ENCODE measurements at regions not wholly inside any gene's neighbourhood (a gene's known extent, or its start where the extent isn't known, plus 50 kb on each side); places are given as distances from the start of the nearest gene placed in this dataset.

DNA sequence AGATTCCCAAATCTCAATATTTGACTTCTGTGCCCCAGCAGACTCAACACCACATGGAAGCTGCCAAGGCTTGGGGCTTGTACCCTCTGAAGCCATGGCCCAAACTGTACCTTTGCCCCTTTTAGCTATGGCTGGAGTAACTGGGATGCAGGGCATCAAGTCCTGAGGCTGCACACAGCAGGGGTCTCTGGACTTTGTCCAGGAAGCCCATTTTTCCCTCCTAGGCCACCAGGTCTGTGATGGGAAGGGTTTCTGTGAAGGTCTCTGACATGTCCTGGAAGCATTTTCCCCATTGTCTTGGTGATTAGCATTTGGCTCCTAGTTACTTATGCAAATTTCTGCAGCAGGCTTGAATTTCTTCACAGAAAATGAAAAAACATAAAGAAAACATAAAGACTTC is 762.3 kb downstream of the GALC start:
- no peaks in the 10 kb centered on the region for H3K36me3 ChIP-seq (ENCODE audit: control insufficient read depth, insufficient read depth, low read length)
- H3K4me3 ChIP-seq (ENCODE audit: low read depth, low read length): no peak overlapping the region
- DNase-seq (ENCODE audit: low read depth): no peak

DNA sequence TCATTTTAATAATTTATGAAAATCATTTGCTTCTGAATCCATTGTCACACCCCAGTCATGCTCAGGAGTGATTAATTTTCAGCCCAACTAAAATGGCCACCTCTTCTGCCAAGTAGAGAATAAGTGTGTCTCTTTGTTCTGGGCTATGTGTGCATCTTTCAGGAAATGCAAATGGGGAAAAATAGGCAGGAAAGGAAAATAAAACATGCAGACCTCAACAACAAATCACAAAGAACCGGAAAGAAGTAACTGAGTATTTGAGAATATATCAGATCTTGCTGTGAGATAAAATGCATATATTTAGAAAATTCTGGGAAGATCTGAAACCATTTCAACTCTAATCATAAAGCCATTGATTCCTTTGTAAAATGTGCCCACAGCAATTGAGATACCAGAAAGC is 763.9 kb downstream of the GALC start:
- Histone ChIP-seq H3K4me3 (ENCODE audit: low read depth, low read length) (no peak overlapping the region), H3K27me3 (ENCODE audit: control insufficient read depth, insufficient read depth, low read length) (no peaks in the 10 kb centered on the region), H3K36me3 (ENCODE audit: control insufficient read depth, insufficient read depth, low read length) (no peaks in the 10 kb centered on the region)
- TF ChIP-seq, protein P1, sequence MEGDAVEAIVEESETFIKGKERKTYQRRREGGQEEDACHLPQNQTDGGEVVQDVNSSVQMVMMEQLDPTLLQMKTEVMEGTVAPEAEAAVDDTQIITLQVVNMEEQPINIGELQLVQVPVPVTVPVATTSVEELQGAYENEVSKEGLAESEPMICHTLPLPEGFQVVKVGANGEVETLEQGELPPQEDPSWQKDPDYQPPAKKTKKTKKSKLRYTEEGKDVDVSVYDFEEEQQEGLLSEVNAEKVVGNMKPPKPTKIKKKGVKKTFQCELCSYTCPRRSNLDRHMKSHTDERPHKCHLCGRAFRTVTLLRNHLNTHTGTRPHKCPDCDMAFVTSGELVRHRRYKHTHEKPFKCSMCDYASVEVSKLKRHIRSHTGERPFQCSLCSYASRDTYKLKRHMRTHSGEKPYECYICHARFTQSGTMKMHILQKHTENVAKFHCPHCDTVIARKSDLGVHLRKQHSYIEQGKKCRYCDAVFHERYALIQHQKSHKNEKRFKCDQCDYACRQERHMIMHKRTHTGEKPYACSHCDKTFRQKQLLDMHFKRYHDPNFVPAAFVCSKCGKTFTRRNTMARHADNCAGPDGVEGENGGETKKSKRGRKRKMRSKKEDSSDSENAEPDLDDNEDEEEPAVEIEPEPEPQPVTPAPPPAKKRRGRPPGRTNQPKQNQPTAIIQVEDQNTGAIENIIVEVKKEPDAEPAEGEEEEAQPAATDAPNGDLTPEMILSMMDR (IDR thresholded peaks at IDR 0.05; ENCODE audit: insufficient read depth, low read length, poor library complexity, severe bottlenecking): no peak
- DNase-seq (ENCODE audit: low read depth): no peak

More for the DNA sequence above, 762.3 kb downstream of the GALC start:
- TF ChIP-seq, protein P1 (IDR thresholded peaks at IDR 0.05; ENCODE audit: insufficient read depth, low read length, poor library complexity, severe bottlenecking): no peak
- H3K27me3 ChIP-seq (ENCODE audit: control insufficient read depth, insufficient read depth, low read length): no peaks in the 10 kb centered on the region

DNA sequence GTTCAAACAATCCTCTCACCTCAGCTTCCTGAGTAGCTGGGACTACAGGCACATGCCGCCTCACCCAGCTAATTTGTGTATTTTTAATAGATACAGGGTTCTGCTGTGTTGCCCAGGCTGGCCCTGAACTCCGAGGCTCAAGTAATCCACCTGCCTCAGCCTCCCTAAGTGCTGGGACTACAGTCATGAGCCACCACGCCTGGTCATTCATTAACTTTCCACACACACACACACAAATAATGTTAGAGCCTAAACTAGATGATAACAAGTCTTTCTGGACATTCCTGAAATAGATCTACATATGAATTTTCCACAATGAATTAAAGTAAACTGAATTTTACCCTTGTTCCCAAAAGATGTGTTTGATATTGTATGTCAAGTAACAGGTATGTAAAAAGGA is 776.0 kb downstream of the GALC start:
- TF ChIP-seq, protein P1 (IDR thresholded peaks at IDR 0.05; ENCODE audit: insufficient read depth, low read length, poor library complexity, severe bottlenecking): no peak
- DNase-seq (ENCODE audit: low read depth): no peak

DNA sequence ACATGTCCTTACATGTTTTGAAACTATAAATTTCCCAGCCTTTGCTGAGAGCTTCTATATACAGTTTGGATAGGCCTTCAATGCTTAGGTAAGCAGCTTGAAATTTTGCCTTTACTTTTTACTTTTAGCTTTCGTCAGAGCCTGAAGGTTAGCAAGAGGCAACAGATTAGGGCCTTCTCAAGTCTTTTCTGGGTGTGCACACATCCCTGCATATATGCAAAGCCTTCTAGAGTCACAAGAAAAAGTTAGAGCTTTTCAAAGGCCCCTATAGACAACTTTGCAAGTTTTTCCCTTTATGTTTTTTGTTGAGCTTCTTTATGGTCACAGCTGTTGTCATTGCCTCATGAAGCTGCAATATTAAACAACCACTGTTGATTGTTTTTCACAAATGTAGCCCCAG is 778.4 kb downstream of the GALC start:
- no peak for DNase-seq (ENCODE audit: low read depth)
- Histone ChIP-seq H3K36me3 (ENCODE audit: control insufficient read depth, insufficient read depth, low read length) (no peaks in the 10 kb centered on the region), H3K4me3 (ENCODE audit: low read depth, low read length) (no peak overlapping the region), H3K27me3 (ENCODE audit: control insufficient read depth, insufficient read depth, low read length) (no peaks in the 10 kb centered on the region)
- TF ChIP-seq, protein P1 (IDR thresholded peaks at IDR 0.05; ENCODE audit: insufficient read depth, low read length, poor library complexity, severe bottlenecking): no peak

More for the DNA sequence above, 776.0 kb downstream of the GALC start:
- H3K4me3 ChIP-seq (ENCODE audit: low read depth, low read length): no peak overlapping the region
- no peaks in the 10 kb centered on the region for H3K27me3 ChIP-seq (ENCODE audit: control insufficient read depth, insufficient read depth, low read length)
- H3K36me3 ChIP-seq (ENCODE audit: control insufficient read depth, insufficient read depth, low read length): no peaks in the 10 kb centered on the region

DNA sequence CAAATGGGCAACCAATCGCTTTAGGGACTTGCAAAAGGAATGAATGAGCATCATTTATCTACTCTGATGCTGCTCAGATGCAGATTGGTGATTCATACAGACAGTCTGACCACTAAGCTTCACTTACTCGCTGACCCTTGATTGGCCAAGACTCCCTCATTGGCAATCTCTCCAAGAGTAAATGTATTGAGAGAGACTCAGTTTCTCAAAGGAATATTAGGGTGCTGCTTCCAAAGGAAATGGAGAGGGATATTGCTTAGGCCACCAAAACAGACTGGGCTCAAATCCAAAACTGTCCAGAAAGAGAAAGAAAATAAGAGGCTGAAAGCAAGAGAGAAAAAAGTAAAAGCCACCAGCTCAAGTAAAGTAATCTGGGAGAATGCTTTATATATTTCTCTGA is 785.2 kb downstream of the GALC start:
- Histone ChIP-seq H3K4me3 (ENCODE audit: low read depth, low read length) (no peak overlapping the region), H3K36me3 (ENCODE audit: control insufficient read depth, insufficient read depth, low read length) (no peaks in the 10 kb centered on the region), H3K27me3 (ENCODE audit: control insufficient read depth, insufficient read depth, low read length) (no peaks in the 10 kb centered on the region)
- no peak for DNase-seq (ENCODE audit: low read depth)
- TF ChIP-seq, protein P1 (IDR thresholded peaks at IDR 0.05; ENCODE audit: insufficient read depth, low read length, poor library complexity, severe bottlenecking): no peak

DNA sequence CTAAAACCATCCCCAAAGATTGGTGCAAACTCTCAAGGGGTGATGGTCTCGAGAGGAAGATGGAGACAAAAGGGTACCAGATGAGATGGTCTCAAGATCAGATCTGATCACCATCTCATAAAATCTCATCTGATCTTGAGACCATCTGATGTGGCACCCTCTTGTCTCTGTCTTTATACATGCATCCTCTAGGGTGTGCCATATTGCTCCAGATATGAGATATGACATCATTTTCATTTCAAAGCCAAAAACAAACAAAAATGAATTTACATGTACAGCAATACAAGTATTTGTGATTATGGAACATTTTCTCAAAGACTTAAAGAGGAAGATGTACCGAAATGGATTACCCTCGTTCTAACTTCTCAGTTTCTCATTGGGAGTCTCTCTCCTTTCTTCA is 787.2 kb downstream of the GALC start:
- TF ChIP-seq, protein P1 (IDR thresholded peaks at IDR 0.05; ENCODE audit: insufficient read depth, low read length, poor library complexity, severe bottlenecking): no peak
- Histone ChIP-seq H3K4me3 (ENCODE audit: low read depth, low read length) (no peak overlapping the region), H3K27me3 (ENCODE audit: control insufficient read depth, insufficient read depth, low read length) (no peaks in the 10 kb centered on the region), H3K36me3 (ENCODE audit: control insufficient read depth, insufficient read depth, low read length) (no peaks in the 10 kb centered on the region)
- no peak for DNase-seq (ENCODE audit: low read depth)

Measured in kidney epithelial cell (primary cell).